GM21360 (cell line): ENCODE measurements at regions not wholly inside any gene's neighbourhood (a gene's known extent, or its start where the extent isn't known, plus 50 kb on each side); places are given as distances from the start of the nearest gene placed in this dataset.

Experiments used
- ATAC-seq: cut with Tn5 transposase; IDR thresholded peaks from one replicate; pipeline ENCODE4 v1.9.1; 2021; ENCODE audit warnings: mild to moderate bottlenecking, moderate library complexity; ENCODE audit not compliant: unreplicated experiment

GRCh38 chr20:51079488-51079887 is 56.6 kb upstream of the KCNG1 start:
- ATAC-seq, result no peak

- ATAC-seq, result no peak
Measured at GRCh38 chr20:51077686-51078060, 54.8 kb upstream of the KCNG1 start.

GRCh38 chr20:51076786-51077685 is 54.1 kb upstream of the KCNG1 start:
- ATAC-seq, result no peak

- ATAC-seq, result no peak
Measured at GRCh38 chr20:51074062-51074461, 51.2 kb upstream of the KCNG1 start.
